ENCODE measurements at regions not wholly inside any gene's neighbourhood (a gene's known extent, or its start where the extent isn't known, plus 50 kb on each side); places are given as distances from the start of the nearest gene placed in this dataset.

- no peak for DNase-seq (ENCODE audit: low read depth)
- TF ChIP-seq, protein P1, sequence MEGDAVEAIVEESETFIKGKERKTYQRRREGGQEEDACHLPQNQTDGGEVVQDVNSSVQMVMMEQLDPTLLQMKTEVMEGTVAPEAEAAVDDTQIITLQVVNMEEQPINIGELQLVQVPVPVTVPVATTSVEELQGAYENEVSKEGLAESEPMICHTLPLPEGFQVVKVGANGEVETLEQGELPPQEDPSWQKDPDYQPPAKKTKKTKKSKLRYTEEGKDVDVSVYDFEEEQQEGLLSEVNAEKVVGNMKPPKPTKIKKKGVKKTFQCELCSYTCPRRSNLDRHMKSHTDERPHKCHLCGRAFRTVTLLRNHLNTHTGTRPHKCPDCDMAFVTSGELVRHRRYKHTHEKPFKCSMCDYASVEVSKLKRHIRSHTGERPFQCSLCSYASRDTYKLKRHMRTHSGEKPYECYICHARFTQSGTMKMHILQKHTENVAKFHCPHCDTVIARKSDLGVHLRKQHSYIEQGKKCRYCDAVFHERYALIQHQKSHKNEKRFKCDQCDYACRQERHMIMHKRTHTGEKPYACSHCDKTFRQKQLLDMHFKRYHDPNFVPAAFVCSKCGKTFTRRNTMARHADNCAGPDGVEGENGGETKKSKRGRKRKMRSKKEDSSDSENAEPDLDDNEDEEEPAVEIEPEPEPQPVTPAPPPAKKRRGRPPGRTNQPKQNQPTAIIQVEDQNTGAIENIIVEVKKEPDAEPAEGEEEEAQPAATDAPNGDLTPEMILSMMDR (IDR thresholded peaks at IDR 0.05; ENCODE audit: insufficient read depth, low read length) = no peak
- H3K4me3 ChIP-seq (ENCODE audit: low read depth, low read length) = no peak overlapping the region
Measured at GRCh38 chr5:160479220-160479619, 57.6 kb downstream of the PTTG1 start.

DNA sequence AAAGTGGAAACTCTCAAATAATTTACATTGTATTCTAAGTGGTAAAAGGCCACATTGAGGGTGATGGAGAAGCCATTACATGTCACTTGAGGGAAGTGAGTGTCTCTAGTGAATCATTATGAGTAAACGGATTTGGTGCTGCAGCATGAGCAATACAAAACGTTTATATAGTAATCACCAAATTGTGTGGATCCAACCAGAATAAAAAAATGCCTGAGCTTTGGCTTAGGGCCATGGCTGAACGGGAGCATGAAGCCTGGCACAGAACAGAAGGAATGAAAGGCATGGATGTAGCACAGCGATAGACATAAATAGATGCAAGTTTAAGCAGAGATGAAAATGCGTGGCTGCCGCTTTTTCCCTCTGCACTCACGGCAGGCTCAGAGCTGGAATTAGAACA, 58.3 kb downstream of the PTTG1 start:
- peak; percentile 83 for DNase-seq (ENCODE audit: low read depth)
- TF ChIP-seq, protein P1 (IDR thresholded peaks at IDR 0.05; ENCODE audit: insufficient read depth, low read length) = no peak
- H3K4me3 ChIP-seq (ENCODE audit: low read depth, low read length) = no peak overlapping the region

DNA sequence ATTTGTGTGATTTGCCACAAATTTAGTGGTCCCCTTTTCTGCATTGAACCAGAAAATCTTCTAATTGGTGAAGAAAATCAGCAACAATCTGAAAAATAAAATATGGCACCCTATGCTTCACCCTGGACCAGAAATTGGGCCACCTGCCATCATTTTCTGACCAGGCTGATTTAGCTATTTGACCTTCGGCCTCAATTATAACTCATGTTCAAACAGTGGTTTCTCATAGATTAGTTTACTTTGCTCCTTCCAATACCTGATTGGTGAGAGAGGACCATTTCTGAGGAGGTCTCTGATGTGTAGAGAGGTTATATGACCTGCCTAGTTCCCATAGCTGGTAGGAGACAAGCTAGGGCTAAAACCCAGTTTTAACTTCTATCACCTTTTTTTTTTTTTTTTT, 59.0 kb downstream of the PTTG1 start:
- H3K4me3 ChIP-seq (ENCODE audit: low read depth, low read length) = no peak overlapping the region
- DNase-seq (ENCODE audit: low read depth) = no peak
- TF ChIP-seq, protein P1 (IDR thresholded peaks at IDR 0.05; ENCODE audit: insufficient read depth, low read length) = no peak

GRCh38 chr5:160484678-160485077, 63.0 kb downstream of the PTTG1 start:
- no peak for DNase-seq (ENCODE audit: low read depth)
- TF ChIP-seq, protein P1 (IDR thresholded peaks at IDR 0.05; ENCODE audit: insufficient read depth, low read length) = no peak

DNA sequence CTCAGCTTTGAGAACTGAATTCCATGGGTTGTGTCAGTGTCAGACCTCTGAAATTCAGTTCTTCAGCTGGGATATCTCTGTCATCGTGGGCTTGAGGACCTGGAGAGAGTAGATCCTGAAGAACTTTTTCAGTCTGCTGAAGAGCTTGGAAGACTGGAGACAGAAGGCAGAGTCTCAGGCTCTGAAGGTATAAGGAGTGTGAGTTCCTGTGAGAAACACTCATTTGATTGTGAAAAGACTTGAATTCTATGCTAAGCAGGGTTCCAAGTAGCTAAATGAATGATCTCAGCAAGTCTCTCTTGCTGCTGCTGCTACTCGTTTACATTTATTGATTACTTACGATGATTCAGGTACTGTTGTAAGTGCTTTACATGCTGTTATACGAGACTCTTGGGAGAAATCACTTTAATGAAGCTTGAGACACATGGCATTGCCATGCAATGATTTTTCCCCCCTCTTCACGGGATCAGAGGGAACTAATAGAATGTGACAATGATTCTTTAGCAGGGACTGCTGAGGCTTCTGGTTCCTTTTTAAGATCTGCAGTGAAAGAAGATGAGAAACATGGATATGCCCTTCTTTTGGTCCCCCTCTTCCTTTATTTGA, 63.8 kb downstream of the PTTG1 start:
- TF ChIP-seq, protein P1 (IDR thresholded peaks at IDR 0.05; ENCODE audit: insufficient read depth, low read length) = no peak
- H3K4me3 ChIP-seq (ENCODE audit: low read depth, low read length) = no peak overlapping the region
- no peak for DNase-seq (ENCODE audit: low read depth)

More at GRCh38 chr5:160484678-160485077, 63.0 kb downstream of the PTTG1 start:
- H3K4me3 ChIP-seq (ENCODE audit: low read depth, low read length) = no peak overlapping the region

- TF ChIP-seq, protein P1 (IDR thresholded peaks at IDR 0.05; ENCODE audit: insufficient read depth, low read length) = no peak
- no peak for DNase-seq (ENCODE audit: low read depth)
- H3K4me3 ChIP-seq (ENCODE audit: low read depth, low read length) = no peak overlapping the region
Measured at GRCh38 chr5:160486573-160486972, 64.9 kb downstream of the PTTG1 start.
